ENCODE measurements at regions not wholly inside any gene's neighbourhood (a gene's known extent, or its start where the extent isn't known, plus 50 kb on each side); places are given as distances from the start of the nearest gene placed in this dataset.

- ChIA-PET CTCF (no interaction called here), POLR2A (no interaction called here)
These were observed 290.2 kb upstream of the SP4 start for GRCh38 chr7:21137640-21138039.

- ChIA-PET POLR2A (no interaction called here), CTCF (no interaction called here)
These were observed 287.3 kb upstream of the SP4 start for GRCh38 chr7:21140622-21141021.

GRCh38 chr7:21141476-21141875 is 286.4 kb upstream of the SP4 start:
- CTCF ChIA-PET, result no interaction called here
- POLR2A ChIA-PET, result no interaction called here

DNA sequence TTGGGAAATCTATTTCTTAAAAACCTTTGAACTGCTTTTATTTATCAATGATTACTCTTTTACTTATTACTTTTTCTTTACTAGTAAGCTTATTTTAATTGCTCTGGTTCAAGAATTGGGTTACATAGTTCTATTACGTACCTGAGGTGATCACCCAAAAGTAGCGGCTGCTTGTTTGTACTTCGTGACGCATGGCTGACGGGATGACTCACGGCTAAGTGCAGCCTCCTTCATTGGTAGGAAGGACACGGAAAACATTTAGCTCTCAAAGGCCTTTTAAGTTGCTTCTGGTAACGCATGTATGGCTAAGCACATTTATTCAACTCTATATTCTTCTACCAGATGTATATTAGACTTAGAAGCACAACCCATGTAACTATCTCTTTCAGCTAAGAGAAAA is 285.8 kb upstream of the SP4 start:
- ChIA-PET CTCF (no interaction called here), POLR2A (no interaction called here)

DNA sequence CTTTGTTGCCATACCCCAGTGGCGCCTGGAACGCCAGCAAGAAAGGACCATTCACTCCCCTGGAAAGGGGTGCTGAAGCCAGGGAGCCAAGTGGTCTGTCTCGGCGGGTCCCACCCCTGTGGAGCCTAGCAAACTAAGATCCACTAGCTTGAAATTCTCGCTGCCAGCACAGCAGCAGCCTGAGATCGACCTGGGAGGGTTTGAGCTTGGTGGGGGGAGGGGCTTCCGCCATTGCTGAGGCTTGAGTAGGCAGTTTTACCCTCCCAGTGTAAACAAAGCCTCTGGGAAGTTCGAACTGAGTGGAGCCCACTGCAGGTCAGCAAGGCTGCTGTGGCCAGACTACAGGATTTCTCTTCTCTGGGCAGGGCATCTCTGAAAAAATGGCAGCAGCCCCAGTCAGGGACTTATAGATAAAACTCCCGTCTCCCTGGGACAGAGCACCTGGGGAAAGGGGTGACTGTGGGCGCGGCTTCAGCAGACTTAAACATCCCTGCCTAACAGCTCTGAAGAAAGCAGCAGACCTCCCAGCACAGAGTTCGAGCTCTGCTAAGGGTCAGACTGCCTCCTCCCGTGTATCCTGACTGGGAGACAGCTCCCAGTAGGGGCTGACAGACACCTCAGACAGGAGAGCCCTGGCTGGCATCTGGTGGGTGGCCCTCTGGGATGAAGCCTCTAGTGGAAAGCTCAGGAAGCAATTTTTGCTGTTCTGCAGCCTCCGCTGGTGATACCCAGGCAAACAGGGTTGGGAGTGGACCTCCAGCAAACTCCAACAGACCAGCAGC is 281.1 kb upstream of the SP4 start:
- POLR2A ChIA-PET, result no interaction called here
- CTCF ChIA-PET, result no interaction called here

DNA sequence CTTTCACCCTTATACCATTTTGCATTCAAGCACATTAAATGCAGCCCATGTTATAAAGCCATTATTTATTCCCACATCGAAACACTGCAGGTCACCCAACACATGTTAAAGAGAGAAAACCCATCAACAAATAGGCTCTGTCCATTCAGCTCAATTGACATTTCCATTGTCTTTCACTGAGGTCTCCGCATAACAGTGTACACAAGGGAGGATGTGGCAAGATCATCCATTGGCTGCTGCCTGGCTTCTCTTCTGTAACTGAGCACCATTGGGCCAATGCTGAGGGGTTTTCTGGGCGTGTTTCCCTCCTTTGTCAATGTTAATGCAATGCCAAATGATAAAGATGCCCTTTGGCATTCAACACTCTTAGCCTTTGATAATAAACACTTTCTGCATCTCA is 278.1 kb upstream of the SP4 start:
- ChIA-PET CTCF (no interaction called here), POLR2A (no interaction called here)

DNA sequence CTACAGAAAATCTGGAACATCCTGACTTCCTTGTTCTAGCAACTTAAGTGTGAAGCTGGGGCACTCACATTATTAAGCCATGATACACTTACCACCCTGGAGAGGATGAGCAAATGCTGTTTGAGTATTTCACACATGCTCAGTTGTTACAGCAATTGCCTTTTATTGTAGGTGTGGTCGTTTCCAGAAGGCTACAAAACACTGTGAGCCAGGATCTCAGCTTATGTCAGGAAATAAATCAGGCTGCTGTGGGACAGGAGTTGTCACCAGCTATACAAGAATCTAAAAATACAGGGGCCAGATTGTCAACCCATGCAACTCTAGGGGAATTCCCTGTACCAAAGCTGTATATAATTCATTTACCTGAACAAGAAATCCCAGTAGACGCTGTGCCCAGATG is 273.3 kb upstream of the SP4 start:
- CTCF ChIA-PET, result no interaction called here
- POLR2A ChIA-PET, result no interaction called here

GRCh38 chr7:21159506-21159905 is 268.4 kb upstream of the SP4 start:
- ChIA-PET CTCF (no interaction called here), POLR2A (no interaction called here)

- POLR2A ChIA-PET, result no interaction called here
- CTCF ChIA-PET, result no interaction called here
These were observed 267.5 kb upstream of the SP4 start for GRCh38 chr7:21160401-21160800.

DNA sequence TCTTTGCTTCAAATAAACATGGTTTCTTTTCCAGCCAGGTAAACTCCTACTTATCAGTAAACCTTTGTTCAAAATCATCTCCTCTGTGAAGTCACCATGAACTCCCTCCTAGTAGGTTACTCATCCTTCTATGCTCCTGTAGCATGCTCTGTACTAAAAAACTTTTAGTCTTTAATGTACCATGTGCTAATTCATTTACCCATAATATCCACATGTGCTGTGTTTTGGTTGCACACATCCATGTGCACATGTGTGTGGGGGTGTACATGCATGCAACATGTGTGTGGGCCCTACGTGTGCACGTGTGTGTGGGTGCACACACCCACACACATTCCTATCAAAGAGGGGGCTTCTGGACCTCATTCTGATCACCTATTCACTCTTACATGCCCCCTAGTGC is 259.9 kb upstream of the SP4 start:
- ChIA-PET POLR2A (no interaction called here), CTCF (no interaction called here)

GRCh38 chr7:21169667-21170580 is 258.0 kb upstream of the SP4 start:
- CTCF ChIA-PET, result no interaction called here
- POLR2A ChIA-PET, result no interaction called here

- CTCF ChIA-PET, result no interaction called here
- POLR2A ChIA-PET, result no interaction called here
These were observed 255.1 kb upstream of the SP4 start for GRCh38 chr7:21172800-21173199.

- ChIA-PET CTCF (no interaction called here), POLR2A (no interaction called here)
These were observed 254.4 kb upstream of the SP4 start for GRCh38 chr7:21173436-21173835.

DNA sequence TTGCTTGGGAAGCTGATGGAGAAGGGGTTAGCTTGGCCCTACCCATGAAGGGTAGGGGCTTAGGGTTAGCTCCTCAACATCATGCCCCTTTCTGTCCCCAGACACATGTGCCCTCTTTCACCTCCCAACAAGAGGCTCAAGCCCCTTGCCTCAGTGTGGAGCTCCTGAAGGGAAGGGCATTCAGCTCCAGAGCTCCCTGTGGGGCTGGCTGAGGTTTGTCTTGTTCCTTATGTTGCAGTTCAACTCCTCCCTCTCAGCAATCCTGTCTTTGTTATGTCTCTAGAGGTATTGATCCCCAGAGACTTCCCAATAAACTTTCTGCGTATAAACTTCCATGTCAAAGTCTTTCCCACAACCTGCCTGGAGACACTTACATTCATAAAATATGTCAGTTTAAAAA is 252.2 kb upstream of the SP4 start:
- ChIA-PET CTCF (no interaction called here), POLR2A (no interaction called here)

- CTCF ChIA-PET, result no interaction called here
- POLR2A ChIA-PET, result no interaction called here
These were observed 242.8 kb upstream of the SP4 start for GRCh38 chr7:21184942-21185652.

GRCh38 chr7:21185653-21186265 is 242.1 kb upstream of the SP4 start:
- POLR2A ChIA-PET, result no interaction called here
- CTCF ChIA-PET, result no interaction called here

DNA sequence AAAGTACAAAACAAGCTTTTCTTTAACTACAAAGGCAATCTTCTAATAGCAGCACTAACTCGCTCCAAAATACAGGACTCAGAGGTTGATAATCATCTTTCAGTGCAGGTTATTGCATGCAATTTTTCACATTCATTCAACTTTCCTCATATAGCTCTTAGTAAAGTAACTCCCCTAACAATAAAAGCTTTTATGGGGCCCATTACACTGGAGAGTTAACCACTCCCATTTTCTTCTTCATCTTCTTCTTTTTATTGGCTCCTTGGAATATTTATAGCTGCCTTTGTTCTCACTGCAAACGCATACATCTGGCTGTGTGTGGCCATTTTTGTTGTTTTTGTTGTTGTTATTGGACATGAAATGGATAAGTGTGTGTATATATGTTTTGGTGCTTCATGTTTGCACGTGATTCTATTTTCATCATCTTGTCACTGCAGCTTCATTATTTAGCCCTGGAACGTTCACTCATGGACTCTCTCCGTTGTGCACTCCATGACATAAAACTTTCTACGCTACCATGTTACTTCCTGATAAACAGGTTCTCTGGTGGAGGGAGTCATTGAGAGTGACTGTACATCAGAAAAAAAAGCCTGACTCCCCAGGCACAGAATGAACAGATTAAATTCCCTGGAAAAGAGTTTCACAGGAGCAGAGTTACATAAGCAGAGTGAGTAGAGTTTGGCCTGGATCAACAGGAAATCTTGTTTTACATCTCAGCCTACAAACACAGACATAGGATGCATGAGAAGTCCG is 236.4 kb upstream of the SP4 start:
- ChIA-PET CTCF (no interaction called here), POLR2A (no interaction called here)

- ChIA-PET POLR2A (no interaction called here), CTCF (no interaction called here)
These were observed 235.2 kb upstream of the SP4 start for GRCh38 chr7:21192657-21193056.

GRCh38 chr7:21193895-21194294 is 234.0 kb upstream of the SP4 start:
- ChIA-PET POLR2A (no interaction called here), CTCF (no interaction called here)

- CTCF ChIA-PET, result interaction anchor here (0.7 kb wide), 1 partner anchor 101 kb away, joined by 3 read pairs; no protein-coding TSS in a partner anchor
- POLR2A ChIA-PET, result no interaction called here
These were observed 232.9 kb upstream of the SP4 start for GRCh38 chr7:21194936-21195335.

Measured in activated CD8-positive, alpha-beta memory T cell treated with anti-CD3 and anti-CD28 coated beads for 36 hours (primary cell).